ENCODE measurements at regions not wholly inside any gene's neighbourhood (a gene's known extent, or its start where the extent isn't known, plus 50 kb on each side); places are given as distances from the start of the nearest gene placed in this dataset.

- H3K4me3 ChIP-seq (ENCODE audit: low read depth in 2 of 2, low read length in 1 of 2): no peak overlapping the region
- no peaks in the 10 kb centered on the region for H3K79me2 ChIP-seq (ENCODE audit: insufficient read depth)
- H3K4me1 ChIP-seq (ENCODE audit: control insufficient read depth in 1 of 2, insufficient read depth in 2 of 2, low read depth in 1 of 2, low read length in 1 of 2): no peaks in the 10 kb centered on the region
- CTCF ChIA-PET: no interaction called here
- no peaks in the 10 kb centered on the region for H3K9me2 ChIP-seq
- no peaks in the 10 kb centered on the region for H3K36me3 ChIP-seq (replicated peaks in 1 of 2; ENCODE audit: control insufficient read depth in 1 of 2, insufficient read depth in 2 of 2, low read length in 1 of 2)
- DNase-seq: no peak
- H3F3A ChIP-seq (replicated peaks; ENCODE audit: insufficient read depth): no peaks in the 10 kb centered on the region
- 35% methylated on average over 1 of the region's 1 CpG for WGBS (ENCODE audit: low lambda C conversion rate)
- TF ChIP-seq PBX3 (IDR thresholded peaks at IDR 0.05) (no peak), FOSL2 (IDR thresholded peaks at IDR 0.05; ENCODE audit: borderline replicate concordance, low read depth) (no peak), RCOR1 (IDR thresholded peaks at IDR 0.05; ENCODE audit: low read length) (no peak), YY1 (IDR thresholded peaks at IDR 0.05; ENCODE audit: low read depth) (no peak), RFX5 (IDR thresholded peaks at IDR 0.05; ENCODE audit: low read length) (no peak), SIN3A (IDR thresholded peaks at IDR 0.05; ENCODE audit: borderline replicate concordance, low read depth, low read length) (no peak), CHD2 (IDR thresholded peaks at IDR 0.05; ENCODE audit: low read length, partially characterized antibody) (no peak), RXRA (IDR thresholded peaks at IDR 0.05; ENCODE audit: borderline replicate concordance, low read depth) (no peak), USF1 (IDR thresholded peaks at IDR 0.05; ENCODE audit: borderline replicate concordance, low read depth) (no peak), FOXJ3 (CRISPR knock-in tag; IDR thresholded peaks at IDR 0.05) (no peak), GABPA (IDR thresholded peaks at IDR 0.05; ENCODE audit: low read depth) (no peak), CTCF (IDR thresholded peaks at IDR 0.05) (no peak), GATA2 (CRISPR knock-in tag; IDR thresholded peaks at IDR 0.05) (no peak), EP300 (IDR thresholded peaks at IDR 0.05; ENCODE audit: borderline replicate concordance in 1 of 2, low read depth in 1 of 2, low read length in 1 of 2) (no peak), MXI1 (IDR thresholded peaks at IDR 0.05; ENCODE audit: low read depth, low read length) (no peak), TEAD4 (IDR thresholded peaks at IDR 0.05; ENCODE audit: borderline replicate concordance, insufficient read depth) (no peak)
- TF ChIP-seq, protein P1, sequence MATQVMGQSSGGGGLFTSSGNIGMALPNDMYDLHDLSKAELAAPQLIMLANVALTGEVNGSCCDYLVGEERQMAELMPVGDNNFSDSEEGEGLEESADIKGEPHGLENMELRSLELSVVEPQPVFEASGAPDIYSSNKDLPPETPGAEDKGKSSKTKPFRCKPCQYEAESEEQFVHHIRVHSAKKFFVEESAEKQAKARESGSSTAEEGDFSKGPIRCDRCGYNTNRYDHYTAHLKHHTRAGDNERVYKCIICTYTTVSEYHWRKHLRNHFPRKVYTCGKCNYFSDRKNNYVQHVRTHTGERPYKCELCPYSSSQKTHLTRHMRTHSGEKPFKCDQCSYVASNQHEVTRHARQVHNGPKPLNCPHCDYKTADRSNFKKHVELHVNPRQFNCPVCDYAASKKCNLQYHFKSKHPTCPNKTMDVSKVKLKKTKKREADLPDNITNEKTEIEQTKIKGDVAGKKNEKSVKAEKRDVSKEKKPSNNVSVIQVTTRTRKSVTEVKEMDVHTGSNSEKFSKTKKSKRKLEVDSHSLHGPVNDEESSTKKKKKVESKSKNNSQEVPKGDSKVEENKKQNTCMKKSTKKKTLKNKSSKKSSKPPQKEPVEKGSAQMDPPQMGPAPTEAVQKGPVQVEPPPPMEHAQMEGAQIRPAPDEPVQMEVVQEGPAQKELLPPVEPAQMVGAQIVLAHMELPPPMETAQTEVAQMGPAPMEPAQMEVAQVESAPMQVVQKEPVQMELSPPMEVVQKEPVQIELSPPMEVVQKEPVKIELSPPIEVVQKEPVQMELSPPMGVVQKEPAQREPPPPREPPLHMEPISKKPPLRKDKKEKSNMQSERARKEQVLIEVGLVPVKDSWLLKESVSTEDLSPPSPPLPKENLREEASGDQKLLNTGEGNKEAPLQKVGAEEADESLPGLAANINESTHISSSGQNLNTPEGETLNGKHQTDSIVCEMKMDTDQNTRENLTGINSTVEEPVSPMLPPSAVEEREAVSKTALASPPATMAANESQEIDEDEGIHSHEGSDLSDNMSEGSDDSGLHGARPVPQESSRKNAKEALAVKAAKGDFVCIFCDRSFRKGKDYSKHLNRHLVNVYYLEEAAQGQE (IDR thresholded peaks at IDR 0.05; ENCODE audit: low read depth, low read length): no peak
- TF ChIP-seq, protein P2, sequence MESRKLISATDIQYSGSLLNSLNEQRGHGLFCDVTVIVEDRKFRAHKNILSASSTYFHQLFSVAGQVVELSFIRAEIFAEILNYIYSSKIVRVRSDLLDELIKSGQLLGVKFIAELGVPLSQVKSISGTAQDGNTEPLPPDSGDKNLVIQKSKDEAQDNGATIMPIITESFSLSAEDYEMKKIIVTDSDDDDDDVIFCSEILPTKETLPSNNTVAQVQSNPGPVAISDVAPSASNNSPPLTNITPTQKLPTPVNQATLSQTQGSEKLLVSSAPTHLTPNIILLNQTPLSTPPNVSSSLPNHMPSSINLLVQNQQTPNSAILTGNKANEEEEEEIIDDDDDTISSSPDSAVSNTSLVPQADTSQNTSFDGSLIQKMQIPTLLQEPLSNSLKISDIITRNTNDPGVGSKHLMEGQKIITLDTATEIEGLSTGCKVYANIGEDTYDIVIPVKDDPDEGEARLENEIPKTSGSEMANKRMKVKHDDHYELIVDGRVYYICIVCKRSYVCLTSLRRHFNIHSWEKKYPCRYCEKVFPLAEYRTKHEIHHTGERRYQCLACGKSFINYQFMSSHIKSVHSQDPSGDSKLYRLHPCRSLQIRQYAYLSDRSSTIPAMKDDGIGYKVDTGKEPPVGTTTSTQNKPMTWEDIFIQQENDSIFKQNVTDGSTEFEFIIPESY (IDR thresholded peaks at IDR 0.05; ENCODE audit: borderline replicate concordance, low read depth): no peak
- TF ChIP-seq, protein P3, sequence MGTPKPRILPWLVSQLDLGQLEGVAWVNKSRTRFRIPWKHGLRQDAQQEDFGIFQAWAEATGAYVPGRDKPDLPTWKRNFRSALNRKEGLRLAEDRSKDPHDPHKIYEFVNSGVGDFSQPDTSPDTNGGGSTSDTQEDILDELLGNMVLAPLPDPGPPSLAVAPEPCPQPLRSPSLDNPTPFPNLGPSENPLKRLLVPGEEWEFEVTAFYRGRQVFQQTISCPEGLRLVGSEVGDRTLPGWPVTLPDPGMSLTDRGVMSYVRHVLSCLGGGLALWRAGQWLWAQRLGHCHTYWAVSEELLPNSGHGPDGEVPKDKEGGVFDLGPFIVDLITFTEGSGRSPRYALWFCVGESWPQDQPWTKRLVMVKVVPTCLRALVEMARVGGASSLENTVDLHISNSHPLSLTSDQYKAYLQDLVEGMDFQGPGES (IDR thresholded peaks at IDR 0.05; ENCODE audit: low read depth, low read length): no peak
- H3K27me3 ChIP-seq (ENCODE audit: insufficient read depth): no peaks in the 10 kb centered on the region
- POLR2A ChIA-PET: no interaction called here
- peaks cover 12% of the 10 kb centered on the region; the same call in 1 of the 2 replicates for H3K9me3 ChIP-seq
- no peak overlapping the region for H2AFZ ChIP-seq (ENCODE audit: low read depth)
- no peak overlapping the region for H3K9ac ChIP-seq
- H3K4me2 ChIP-seq: no peak overlapping the region
- no peaks in the 10 kb centered on the region for H4K20me1 ChIP-seq (ENCODE audit: insufficient read depth)
- H3K27ac ChIP-seq (ENCODE audit: low read depth in 2 of 2, low read length in 1 of 2): no peak overlapping the region
Observed at GRCh38 chr7:32126843-32127242, 56.6 kb upstream of the PDE1C start.

Measured in SK-N-SH (cell line).